HL-60 (cell line): ENCODE measurements at regions not wholly inside any gene's neighbourhood (a gene's known extent, or its start where the extent isn't known, plus 50 kb on each side); places are given as distances from the start of the nearest gene placed in this dataset.

Experiments used
- DNase-seq, 2 experiments: peaks; one replicate each; pipeline ENCODE4 v3.0.0-alpha.2; 2010 to 2020; ENCODE audit warnings: low read depth in 1 of 2, low spot score in 1 of 2
- H3K27ac ChIP-seq: fragments of 250-450 bp; sonication (Bioruptor Pico); replicated peaks from 2 replicates; pipeline ENCODE4 v1.5.1; 2020; ENCODE audit warnings: mild to moderate bottlenecking, moderate library complexity
- H3K27me3 ChIP-seq: fragments of 250-450 bp; sonication (Bioruptor Pico); 2 replicates; pipeline ENCODE4 v1.5.1; 2021; ENCODE audit warnings: mild to moderate bottlenecking, moderate library complexity; ENCODE audit not compliant: insufficient read depth, poor library complexity, severe bottlenecking
- H3K4me3 ChIP-seq: replicated peaks from 2 replicates; pipeline ENCODE4 v1.5.1; 2011; ENCODE audit warnings: mild to moderate bottlenecking, control low read depth, low read length; ENCODE audit not compliant: insufficient read depth
- GABPA ChIP-seq: IDR thresholded peaks from 2 replicates; pipeline ENCODE4 v1.6.1; 2012; ENCODE audit warnings: low read depth
- POLR2AphosphoS5 ChIP-seq: IDR thresholded peaks from 2 replicates; pipeline ENCODE4 v1.6.1; 2012; ENCODE audit warnings: low read depth
- SPI1 ChIP-seq: IDR thresholded peaks from 2 replicates; pipeline ENCODE4 v1.6.1; 2012; ENCODE audit warnings: low read depth, mild to moderate bottlenecking, borderline replicate concordance
- TF ChIP-seq, protein P1 (sequence below): IDR thresholded peaks from 2 replicates; pipeline ENCODE4 v1.6.1; 2012; ENCODE audit warnings: low read depth; ENCODE audit not compliant: insufficient replicate concordance
- TF ChIP-seq, protein P2 (sequence below): IDR thresholded peaks from one replicate; pipeline ENCODE4 v1.5.1; 2011; ENCODE audit warnings: low read length, control low read depth, inconsistent platforms; ENCODE audit not compliant: insufficient read depth

DNA sequence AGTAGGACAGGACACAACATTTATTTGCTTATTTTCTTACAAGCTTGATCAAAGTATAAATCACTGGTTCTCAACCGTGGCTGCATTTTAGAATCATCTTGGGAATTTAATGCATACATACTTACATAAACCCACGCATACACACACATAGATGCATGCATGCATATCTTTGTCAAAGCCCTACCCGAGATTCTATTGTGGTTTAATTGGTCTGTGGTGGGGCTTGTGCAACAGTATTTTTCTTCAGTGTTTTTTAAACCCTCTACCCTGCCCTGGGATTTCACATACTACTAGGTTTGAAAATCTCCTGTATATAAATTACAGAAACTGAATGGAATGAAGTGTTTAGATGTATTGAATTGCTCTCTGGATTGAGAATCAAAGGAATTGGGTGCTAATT, 1166.2 kb downstream of the MAT2B start:
- peak; percentile 14 to 18 for DNase-seq
- Histone ChIP-seq H3K27ac (no peak overlapping the region), H3K27me3 (no peaks in the 10 kb centered on the region), H3K4me3 (no peak overlapping the region)
- TF ChIP-seq, protein P1, sequence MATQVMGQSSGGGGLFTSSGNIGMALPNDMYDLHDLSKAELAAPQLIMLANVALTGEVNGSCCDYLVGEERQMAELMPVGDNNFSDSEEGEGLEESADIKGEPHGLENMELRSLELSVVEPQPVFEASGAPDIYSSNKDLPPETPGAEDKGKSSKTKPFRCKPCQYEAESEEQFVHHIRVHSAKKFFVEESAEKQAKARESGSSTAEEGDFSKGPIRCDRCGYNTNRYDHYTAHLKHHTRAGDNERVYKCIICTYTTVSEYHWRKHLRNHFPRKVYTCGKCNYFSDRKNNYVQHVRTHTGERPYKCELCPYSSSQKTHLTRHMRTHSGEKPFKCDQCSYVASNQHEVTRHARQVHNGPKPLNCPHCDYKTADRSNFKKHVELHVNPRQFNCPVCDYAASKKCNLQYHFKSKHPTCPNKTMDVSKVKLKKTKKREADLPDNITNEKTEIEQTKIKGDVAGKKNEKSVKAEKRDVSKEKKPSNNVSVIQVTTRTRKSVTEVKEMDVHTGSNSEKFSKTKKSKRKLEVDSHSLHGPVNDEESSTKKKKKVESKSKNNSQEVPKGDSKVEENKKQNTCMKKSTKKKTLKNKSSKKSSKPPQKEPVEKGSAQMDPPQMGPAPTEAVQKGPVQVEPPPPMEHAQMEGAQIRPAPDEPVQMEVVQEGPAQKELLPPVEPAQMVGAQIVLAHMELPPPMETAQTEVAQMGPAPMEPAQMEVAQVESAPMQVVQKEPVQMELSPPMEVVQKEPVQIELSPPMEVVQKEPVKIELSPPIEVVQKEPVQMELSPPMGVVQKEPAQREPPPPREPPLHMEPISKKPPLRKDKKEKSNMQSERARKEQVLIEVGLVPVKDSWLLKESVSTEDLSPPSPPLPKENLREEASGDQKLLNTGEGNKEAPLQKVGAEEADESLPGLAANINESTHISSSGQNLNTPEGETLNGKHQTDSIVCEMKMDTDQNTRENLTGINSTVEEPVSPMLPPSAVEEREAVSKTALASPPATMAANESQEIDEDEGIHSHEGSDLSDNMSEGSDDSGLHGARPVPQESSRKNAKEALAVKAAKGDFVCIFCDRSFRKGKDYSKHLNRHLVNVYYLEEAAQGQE = no peak
- TF ChIP-seq, protein P2, sequence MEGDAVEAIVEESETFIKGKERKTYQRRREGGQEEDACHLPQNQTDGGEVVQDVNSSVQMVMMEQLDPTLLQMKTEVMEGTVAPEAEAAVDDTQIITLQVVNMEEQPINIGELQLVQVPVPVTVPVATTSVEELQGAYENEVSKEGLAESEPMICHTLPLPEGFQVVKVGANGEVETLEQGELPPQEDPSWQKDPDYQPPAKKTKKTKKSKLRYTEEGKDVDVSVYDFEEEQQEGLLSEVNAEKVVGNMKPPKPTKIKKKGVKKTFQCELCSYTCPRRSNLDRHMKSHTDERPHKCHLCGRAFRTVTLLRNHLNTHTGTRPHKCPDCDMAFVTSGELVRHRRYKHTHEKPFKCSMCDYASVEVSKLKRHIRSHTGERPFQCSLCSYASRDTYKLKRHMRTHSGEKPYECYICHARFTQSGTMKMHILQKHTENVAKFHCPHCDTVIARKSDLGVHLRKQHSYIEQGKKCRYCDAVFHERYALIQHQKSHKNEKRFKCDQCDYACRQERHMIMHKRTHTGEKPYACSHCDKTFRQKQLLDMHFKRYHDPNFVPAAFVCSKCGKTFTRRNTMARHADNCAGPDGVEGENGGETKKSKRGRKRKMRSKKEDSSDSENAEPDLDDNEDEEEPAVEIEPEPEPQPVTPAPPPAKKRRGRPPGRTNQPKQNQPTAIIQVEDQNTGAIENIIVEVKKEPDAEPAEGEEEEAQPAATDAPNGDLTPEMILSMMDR = no peak
- TF ChIP-seq POLR2AphosphoS5 = no peak
- no peak for TF ChIP-seq GABPA
- no peak for TF ChIP-seq SPI1

DNA sequence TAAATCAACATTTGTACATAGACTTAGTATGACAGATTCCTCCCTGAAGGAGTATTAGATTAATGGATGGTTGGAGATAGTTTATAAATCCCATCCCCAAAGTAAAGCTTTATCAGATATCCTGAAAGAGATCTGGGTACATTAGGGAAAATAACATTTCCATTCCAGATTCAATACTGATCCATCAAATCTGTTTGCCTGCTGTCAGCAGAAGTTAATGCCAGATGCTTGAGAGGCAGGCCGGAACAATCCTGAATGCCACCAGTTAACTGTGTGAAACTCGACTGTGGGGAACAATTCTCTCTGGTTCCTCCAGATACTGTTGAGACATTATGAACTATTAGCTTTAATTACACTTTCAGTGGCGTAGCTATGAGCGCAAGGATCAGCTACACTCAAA, 1166.8 kb downstream of the MAT2B start:
- Histone ChIP-seq H3K27me3 (no peaks in the 10 kb centered on the region), H3K4me3 (no peak overlapping the region), H3K27ac (no peak overlapping the region)
- no peak for DNase-seq
- TF ChIP-seq SPI1 (no peak), GABPA (no peak), POLR2AphosphoS5 (no peak)

DNA sequence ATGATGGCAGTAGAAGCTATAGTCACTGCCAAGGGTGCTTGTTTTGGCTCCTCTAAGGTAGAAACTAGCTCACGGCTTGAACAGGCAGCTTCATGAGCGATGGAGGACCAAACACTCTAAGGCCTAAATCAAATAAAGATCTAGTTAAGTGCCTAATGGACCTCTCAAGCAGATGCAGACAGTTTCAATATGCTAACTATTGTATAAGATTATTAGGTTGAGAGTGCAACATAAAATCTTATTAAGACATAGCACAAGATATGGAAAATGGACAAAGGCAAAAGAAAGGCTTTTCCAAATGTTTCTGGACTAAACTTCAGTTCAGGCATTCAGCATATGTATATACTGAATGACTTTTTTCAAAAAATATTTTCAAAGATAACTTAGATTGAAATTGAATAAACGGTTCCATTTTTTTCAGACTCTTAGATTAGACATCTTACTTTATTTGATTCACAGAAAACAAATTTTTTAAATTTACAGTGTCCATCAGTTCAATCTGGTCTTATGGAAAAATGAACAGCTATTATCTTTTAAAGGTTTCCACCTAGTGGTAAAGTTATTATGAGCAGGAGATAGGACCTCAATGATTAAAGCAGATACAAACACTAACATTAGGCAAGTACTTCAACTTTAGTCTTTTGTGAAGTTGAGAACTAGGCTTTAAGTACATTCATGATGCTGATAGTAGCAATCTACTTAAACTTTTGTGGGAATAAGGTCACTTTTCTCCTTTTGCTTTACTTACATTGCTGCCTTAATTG, 1167.7 kb downstream of the MAT2B start:
- DNase-seq = no peak
- Histone ChIP-seq H3K27me3 (no peaks in the 10 kb centered on the region), H3K4me3 (no peak overlapping the region), H3K27ac (no peak overlapping the region)
- TF ChIP-seq, protein P1 = no peak
- TF ChIP-seq POLR2AphosphoS5 (no peak), SPI1 (no peak), GABPA (no peak)
- TF ChIP-seq, protein P2 = no peak

DNA sequence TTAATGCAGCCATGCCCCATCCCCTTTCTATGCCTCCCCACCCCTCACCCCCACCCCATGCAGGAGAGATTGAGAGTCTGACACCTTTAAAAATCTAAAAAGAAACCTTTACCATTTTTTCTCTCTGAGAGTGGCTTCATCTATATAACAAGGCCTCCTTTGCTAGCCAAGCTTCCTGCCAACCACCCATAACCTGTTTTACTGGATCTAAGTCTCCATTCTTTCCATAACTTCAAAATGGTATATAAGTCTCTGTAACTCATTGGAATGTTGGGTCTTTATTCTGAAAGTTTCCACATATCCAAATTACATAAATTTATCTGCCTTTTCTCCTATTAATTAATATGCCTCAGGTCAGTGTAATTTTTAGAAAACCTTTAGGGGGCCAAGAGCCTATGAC, 1174.0 kb downstream of the MAT2B start:
- TF ChIP-seq, protein P2 = no peak
- no peak for TF ChIP-seq POLR2AphosphoS5
- TF ChIP-seq GABPA = no peak
- no peak for TF ChIP-seq SPI1
- no peaks in the 10 kb centered on the region for H3K27me3 ChIP-seq
- H3K27ac ChIP-seq = no peak overlapping the region
- DNase-seq = no peak
- H3K4me3 ChIP-seq = no peak overlapping the region
